HEK293 (cell line): ENCODE measurements at regions not wholly inside any gene's neighbourhood (a gene's known extent, or its start where the extent isn't known, plus 50 kb on each side); places are given as distances from the start of the nearest gene placed in this dataset.

Experiments used
- CTCF ChIA-PET: fragments of 350-600 bp; formaldehyde crosslinking; extraction: SDS; loops from one replicate; lab custom pipeline; 2021; ENCODE audit warnings: antibody characterized with exemption; lab: Yijun Ruan, JAX
- POLR2A ChIA-PET: fragments of 300-600 bp; formaldehyde crosslinking; extraction: SDS; loops from one replicate; lab custom pipeline; 2020; ENCODE audit warnings: antibody characterized with exemption, inconsistent platforms; lab: Yijun Ruan, JAX
- H3K27ac ChIP-seq: fragments of 200-500 bp; sonication (Bioruptor generic); 2 replicates; pipeline ENCODE4 v1.5.1; 2014; ENCODE audit warnings: low read depth, low read length, control low read depth, inconsistent platforms; ENCODE audit errors: extremely low read depth
- H3K36me3 ChIP-seq, 2 experiments: fragments of 200-500 bp in 1 of 2; sonication (Bioruptor generic) in 1 of 2; 1 replicate in 1 of 2; 2 replicates in 1 of 2; pipeline ENCODE4 v1.5.1; 2014 to 2017; ENCODE audit warnings: inconsistent platforms in 2 of 2, low read length in 2 of 2; ENCODE audit not compliant: control insufficient read depth in 2 of 2, insufficient read depth in 1 of 2
- H3K4me1 ChIP-seq: fragments of 200-500 bp; sonication (Bioruptor generic); 2 replicates; pipeline ENCODE4 v1.5.1; 2014; ENCODE audit warnings: mild to moderate bottlenecking, low read length, inconsistent platforms; ENCODE audit not compliant: control insufficient read depth, insufficient read depth
- H3K4me3 ChIP-seq: 2 replicates; pipeline ENCODE4 v1.5.1; 2011; ENCODE audit warnings: low read depth, mild to moderate bottlenecking, control low read depth, low read length, moderate library complexity
- H3K9me3 ChIP-seq: fragments of 200-500 bp; sonication (Bioruptor generic); 2 replicates; pipeline ENCODE4 v1.5.1; 2014; ENCODE audit warnings: low read depth, low read length, inconsistent platforms; ENCODE audit not compliant: control insufficient read depth, insufficient read depth
- BCL6B ChIP-seq: fragments of 450-650 bp; formaldehyde crosslinking; IDR thresholded peaks from 2 replicates; pipeline ENCODE4 v1.5.1; 2017; ENCODE audit warnings: missing biosample characterization, missing genetic modification characterization
- ELK4 ChIP-seq: IDR thresholded peaks from 2 replicates; pipeline ENCODE4 v1.6.1; 2011; ENCODE audit warnings: mild to moderate bottlenecking, low read depth, low read length, borderline replicate concordance
- GFI1B ChIP-seq: fragments of 450-650 bp; formaldehyde crosslinking; IDR thresholded peaks from 2 replicates; pipeline ENCODE4 v1.5.1; 2016; ENCODE audit warnings: missing biosample characterization, missing genetic modification characterization
- HOXA7 ChIP-seq: sonication (generic); formaldehyde crosslinking; IDR thresholded peaks from 2 replicates; pipeline ENCODE4 v1.8.1; 2022; ENCODE audit warnings: missing genetic modification reagents, borderline replicate concordance
- PRDM1 ChIP-seq: fragments of 450-650 bp; formaldehyde crosslinking; IDR thresholded peaks from 2 replicates; pipeline ENCODE4; 2016; ENCODE audit warnings: missing biosample characterization, missing genetic modification characterization
- PRDM10 ChIP-seq: fragments of 450-650 bp; formaldehyde crosslinking; IDR thresholded peaks from 2 replicates; pipeline ENCODE4 v1.5.1; 2016; ENCODE audit warnings: missing biosample characterization, missing genetic modification characterization
- RBAK ChIP-seq: fragments of 450-650 bp; formaldehyde crosslinking; IDR thresholded peaks from 2 replicates; pipeline ENCODE4 v1.5.1; 2016; ENCODE audit warnings: missing biosample characterization, missing genetic modification characterization
- SCRT1 ChIP-seq: fragments of 450-650 bp; formaldehyde crosslinking; IDR thresholded peaks from 2 replicates; pipeline ENCODE4 v1.5.1; 2016; ENCODE audit warnings: missing biosample characterization, missing genetic modification characterization, borderline replicate concordance
- SP2 ChIP-seq: fragments of 450-650 bp; formaldehyde crosslinking; IDR thresholded peaks from 2 replicates; pipeline ENCODE4 v1.5.1; 2016; ENCODE audit warnings: missing biosample characterization, missing genetic modification characterization
- SP7 ChIP-seq: fragments of 450-650 bp; formaldehyde crosslinking; IDR thresholded peaks from 2 replicates; pipeline ENCODE4 v1.5.1; 2016; ENCODE audit warnings: missing biosample characterization, missing genetic modification characterization
- ZBTB1 ChIP-seq: fragments of 450-650 bp; formaldehyde crosslinking; IDR thresholded peaks from 2 replicates; pipeline ENCODE4 v1.5.1; 2016; ENCODE audit warnings: missing biosample characterization, missing genetic modification characterization
- ZBTB7A ChIP-seq: fragments of 450-650 bp; formaldehyde crosslinking; IDR thresholded peaks from 2 replicates; pipeline ENCODE4 v1.5.1; 2016; ENCODE audit warnings: low read depth, missing biosample characterization, missing genetic modification characterization
- ZFP37 ChIP-seq: fragments of 450-650 bp; formaldehyde crosslinking; IDR thresholded peaks from 2 replicates; pipeline ENCODE4 v1.5.1; 2016; ENCODE audit warnings: missing biosample characterization, missing genetic modification characterization
- ZNF121 ChIP-seq: fragments of 450-650 bp; formaldehyde crosslinking; IDR thresholded peaks from 2 replicates; pipeline ENCODE4 v1.5.1; 2016; ENCODE audit warnings: missing biosample characterization, missing genetic modification characterization
- ZNF146 ChIP-seq: fragments of 450-650 bp; formaldehyde crosslinking; IDR thresholded peaks from 2 replicates; pipeline ENCODE4 v1.5.1; 2016; ENCODE audit warnings: missing biosample characterization, missing genetic modification characterization
- ZNF18 ChIP-seq: fragments of 450-650 bp; formaldehyde crosslinking; IDR thresholded peaks from 2 replicates; pipeline ENCODE4 v1.5.1; 2016; ENCODE audit warnings: missing biosample characterization, missing genetic modification characterization
- ZNF184 ChIP-seq: fragments of 450-650 bp; IDR thresholded peaks from 2 replicates; pipeline ENCODE4 v1.5.1; 2018; ENCODE audit warnings: missing biosample characterization, mild to moderate bottlenecking, missing genetic modification characterization
- ZNF221 ChIP-seq: fragments of 450-650 bp; formaldehyde crosslinking; IDR thresholded peaks from 2 replicates; pipeline ENCODE4 v1.5.1; 2017; ENCODE audit warnings: missing biosample characterization, missing genetic modification characterization, borderline replicate concordance
- ZNF311 ChIP-seq: fragments of 450-650 bp; formaldehyde crosslinking; IDR thresholded peaks from 2 replicates; pipeline ENCODE4 v1.5.1; 2017; ENCODE audit warnings: missing biosample characterization, missing genetic modification characterization, borderline replicate concordance
- ZNF510 ChIP-seq: fragments of 450-650 bp; formaldehyde crosslinking; IDR thresholded peaks from 2 replicates; pipeline ENCODE4 v1.5.1; 2018; ENCODE audit warnings: mild to moderate bottlenecking, missing genetic modification characterization, missing biosample characterization; ENCODE audit not compliant: insufficient replicate concordance
- ZNF513 ChIP-seq: fragments of 450-650 bp; IDR thresholded peaks from 2 replicates; pipeline ENCODE4 v1.5.1; 2018; ENCODE audit warnings: missing biosample characterization, missing genetic modification characterization
- ZNF600 ChIP-seq: fragments of 450-650 bp; formaldehyde crosslinking; IDR thresholded peaks from 2 replicates; pipeline ENCODE4 v1.5.1; 2016; ENCODE audit warnings: missing biosample characterization, missing genetic modification characterization
- ZNF707 ChIP-seq: fragments of 450-650 bp; formaldehyde crosslinking; IDR thresholded peaks from 2 replicates; pipeline ENCODE4 v1.5.1; 2016; ENCODE audit warnings: missing biosample characterization, missing genetic modification characterization
- ZNF843 ChIP-seq: fragments of 450-650 bp; formaldehyde crosslinking; IDR thresholded peaks from 2 replicates; pipeline ENCODE4 v1.5.1; 2016; ENCODE audit warnings: missing biosample characterization, missing genetic modification characterization

GRCh38 chr2:222052934-222053367 is 245.8 kb downstream of the PAX3 start (continued):
- TF ChIP-seq PRDM10 (peak; percentile 61), ZNF146 (no peak), ZNF221 (tag by site-specific recombination) (no peak), ZNF600 (tag by site-specific recombination) (0 out of 2 replicates have a peak, but pooled peaks have one; percentile 45), SCRT1 (tag by site-specific recombination) (peak; percentile 69; the same call in 1 of the 2 replicates), ELK4 (no peak), ZBTB1 (no peak), SP7 (tag by site-specific recombination) (peak; percentile 91), ZNF843 (tag by site-specific recombination) (no peak), ZNF707 (tag by site-specific recombination) (no peak)

GRCh38 chr2:222050981-222051380 is 247.8 kb downstream of the PAX3 start:
- H3K36me3 ChIP-seq: no peaks in the 10 kb centered on the region
- no peak overlapping the region for H3K27ac ChIP-seq
- ChIA-PET CTCF (interaction anchor here (1.3 to 5.5 kb wide), 3 partner anchors 13 to 510 kb away, joined by 5 to 27 read pairs (median 24); no protein-coding TSS in a partner anchor), POLR2A (interaction anchor here (1.4 kb wide), 1 partner anchor 248 kb away, joined by 3 read pairs; the partner anchor contains the start of gene PAX3)
- TF ChIP-seq ZFP37 (tag by site-specific recombination) (no peak), ZBTB7A (no peak), ZNF311 (tag by site-specific recombination) (no peak)
- H3K4me1 ChIP-seq: peaks cover 5% of the 10 kb centered on the region; the same call in 1 of the 2 replicates
- H3K9me3 ChIP-seq: no peaks in the 10 kb centered on the region
- H3K4me3 ChIP-seq: no peak overlapping the region

- CTCF ChIA-PET: interaction anchor here (1.3 to 5.5 kb wide), 3 partner anchors 12 to 511 kb away, joined by 5 to 27 read pairs (median 24); no protein-coding TSS in a partner anchor
- POLR2A ChIA-PET: no interaction called here
- TF ChIP-seq SP2 (tag by site-specific recombination) (no peak), GFI1B (tag by site-specific recombination) (no peak), HOXA7 (CRISPR knock-in tag) (no peak), RBAK (no peak), ZNF184 (no peak), ZNF18 (tag by site-specific recombination) (no peak), ZNF121 (tag by site-specific recombination) (no peak), ZNF513 (tag by site-specific recombination) (no peak), PRDM1 (tag by site-specific recombination) (no peak), ZNF510 (no peak), BCL6B (tag by site-specific recombination) (no peak)
Observed at GRCh38 chr2:222049946-222050345, 248.9 kb downstream of the PAX3 start.

More at GRCh38 chr2:222049946-222050345, 248.9 kb downstream of the PAX3 start:
- H3K4me1 ChIP-seq: peaks cover 5% of the 10 kb centered on the region; the same call in 1 of the 2 replicates
- no peaks in the 10 kb centered on the region for H3K9me3 ChIP-seq
- H3K4me3 ChIP-seq: no peak overlapping the region
- H3K36me3 ChIP-seq: no peaks in the 10 kb centered on the region
- H3K27ac ChIP-seq: no peak overlapping the region
